Activated CD8-positive, alpha-beta T cell treated with anti-CD3 and anti-CD28 coated beads for 36 hours (primary cell): ENCODE measurements at regions not wholly inside any gene's neighbourhood (a gene's known extent, or its start where the extent isn't known, plus 50 kb on each side); places are given as distances from the start of the nearest gene placed in this dataset.

Source experiments
- ATAC-seq: fragments of 200-7000 bp; cut with Tn5 transposase; one replicate; pipeline ENCODE4 v1.10.0; 2021; ENCODE audit warnings: mild to moderate bottlenecking, moderate library complexity
- CTCF ChIA-PET: fragments of 350-600 bp; sonication (Branson Sonifier 250); formaldehyde crosslinking; loops from one replicate; lab custom pipeline; 2021; ENCODE audit warnings: antibody characterized with exemption; lab: Charles Lee
- POLR2A ChIA-PET: fragments of 350-600 bp; sonication (Branson Sonifier 250); formaldehyde crosslinking; loops from one replicate; lab custom pipeline; 2021; ENCODE audit warnings: antibody characterized with exemption; lab: Charles Lee
- DNase-seq: peaks from one replicate; pipeline ENCODE4 v3.0.0-alpha.2; 2020
- H3K27ac Mint-ChIP-seq: one replicate; pipeline ENCODE4 v1.8.0; 2021; ENCODE audit warnings: mild to moderate bottlenecking, mixed read lengths
- H3K27me3 Mint-ChIP-seq: one replicate; pipeline ENCODE4 v1.8.0; 2021; ENCODE audit warnings: mixed read lengths
- H3K36me3 Mint-ChIP-seq: one replicate; pipeline ENCODE4 v1.8.0; 2021; ENCODE audit warnings: low read depth, mixed read lengths
- H3K4me1 Mint-ChIP-seq: one replicate; pipeline ENCODE4 v1.8.0; 2021; ENCODE audit warnings: low read depth, mixed read lengths
- H3K4me3 Mint-ChIP-seq: one replicate; pipeline ENCODE4 v1.8.0; 2021; ENCODE audit warnings: mild to moderate bottlenecking, moderate library complexity, mixed read lengths
- H3K9me3 Mint-ChIP-seq: one replicate; pipeline ENCODE4 v1.8.0; 2021; ENCODE audit warnings: mixed read lengths
- CTCF ChIP-seq: fragments of 200-600 bp; IDR thresholded peaks from one replicate; pipeline ENCODE4 v1.8.0; 2022; ENCODE audit warnings: antibody characterized with exemption, mild to moderate bottlenecking
- intact Hi-C: fragments of 100-400 bp; cut with micrococcal nuclease; formaldehyde crosslinking; loops from one replicate; pipeline ENCODE4 v1.10.0; 2022

GRCh38 chr5:173729079-173729765 lies 112.8 kb upstream of the BOD1 start:
- Mint-ChIP-seq H3K9me3 (peaks cover 2% of the 10 kb centered on the region), H3K4me3 (no peak overlapping the region), H3K36me3 (no peaks in the 10 kb centered on the region), H3K4me1 (no peaks in the 10 kb centered on the region), H3K27ac (no peak overlapping the region), H3K27me3 (no peaks in the 10 kb centered on the region)
- intact Hi-C loops: no loop called here
- CTCF ChIA-PET: no interaction called here
- POLR2A ChIA-PET: interaction anchor here (0.5 to 1.1 kb wide), 2 partner anchors 137 to 434 kb away, joined by 3 read pairs; no protein-coding TSS in a partner anchor
- no peak for DNase-seq
- TF ChIP-seq CTCF: no peak
- ATAC-seq: no peak

GRCh38 chr5:173730632-173731298 lies 114.3 kb upstream of the BOD1 start:
- H3K36me3 Mint-ChIP-seq: no peaks in the 10 kb centered on the region
- no peak for ATAC-seq
- DNase-seq: no peak
- no peaks in the 10 kb centered on the region for H3K4me1 Mint-ChIP-seq
- H3K27me3 Mint-ChIP-seq: no peaks in the 10 kb centered on the region
- TF ChIP-seq CTCF: no peak
- intact Hi-C loops: no loop called here
- peaks cover 2% of the 10 kb centered on the region for H3K9me3 Mint-ChIP-seq
- H3K4me3 Mint-ChIP-seq: no peak overlapping the region
- ChIA-PET CTCF (no interaction called here), POLR2A (no interaction called here)
- no peak overlapping the region for H3K27ac Mint-ChIP-seq

- no peak for ATAC-seq
- no peak for TF ChIP-seq CTCF
- Mint-ChIP-seq H3K4me1 (no peaks in the 10 kb centered on the region), H3K4me3 (no peak overlapping the region), H3K9me3 (no peaks in the 10 kb centered on the region), H3K27me3 (no peaks in the 10 kb centered on the region), H3K27ac (no peak overlapping the region), H3K36me3 (no peaks in the 10 kb centered on the region)
- ChIA-PET POLR2A (interaction anchor here (1.1 kb wide), 1 partner anchor 117 kb away, joined by 3 read pairs; the partner anchor contains the start of gene BOD1), CTCF (interaction anchor here (1.1 kb wide), 1 partner anchor 25 kb away, joined by 3 read pairs; no protein-coding TSS in a partner anchor)
- intact Hi-C loops: no loop called here
- no peak for DNase-seq
Measured at GRCh38 chr5:173733021-173733420, 116.6 kb upstream of the BOD1 start.

GRCh38 chr5:173733425-173733824 lies 117.0 kb upstream of the BOD1 start:
- no peaks in the 10 kb centered on the region for H3K4me1 Mint-ChIP-seq
- H3K36me3 Mint-ChIP-seq: no peaks in the 10 kb centered on the region
- H3K27me3 Mint-ChIP-seq: no peaks in the 10 kb centered on the region
- ChIA-PET POLR2A (interaction anchor here (1.1 kb wide), 1 partner anchor 117 kb away, joined by 3 read pairs; the partner anchor contains the start of gene BOD1), CTCF (no interaction called here)
- no peak overlapping the region for H3K4me3 Mint-ChIP-seq
- H3K9me3 Mint-ChIP-seq: no peaks in the 10 kb centered on the region
- intact Hi-C loops: no loop called here
- no peak overlapping the region for H3K27ac Mint-ChIP-seq
- ATAC-seq (no peak), DNase-seq (no peak)
- no peak for TF ChIP-seq CTCF
